ENCODE measurements at regions not wholly inside any gene's neighbourhood (a gene's known extent, or its start where the extent isn't known, plus 50 kb on each side); places are given as distances from the start of the nearest gene placed in this dataset.

DNA sequence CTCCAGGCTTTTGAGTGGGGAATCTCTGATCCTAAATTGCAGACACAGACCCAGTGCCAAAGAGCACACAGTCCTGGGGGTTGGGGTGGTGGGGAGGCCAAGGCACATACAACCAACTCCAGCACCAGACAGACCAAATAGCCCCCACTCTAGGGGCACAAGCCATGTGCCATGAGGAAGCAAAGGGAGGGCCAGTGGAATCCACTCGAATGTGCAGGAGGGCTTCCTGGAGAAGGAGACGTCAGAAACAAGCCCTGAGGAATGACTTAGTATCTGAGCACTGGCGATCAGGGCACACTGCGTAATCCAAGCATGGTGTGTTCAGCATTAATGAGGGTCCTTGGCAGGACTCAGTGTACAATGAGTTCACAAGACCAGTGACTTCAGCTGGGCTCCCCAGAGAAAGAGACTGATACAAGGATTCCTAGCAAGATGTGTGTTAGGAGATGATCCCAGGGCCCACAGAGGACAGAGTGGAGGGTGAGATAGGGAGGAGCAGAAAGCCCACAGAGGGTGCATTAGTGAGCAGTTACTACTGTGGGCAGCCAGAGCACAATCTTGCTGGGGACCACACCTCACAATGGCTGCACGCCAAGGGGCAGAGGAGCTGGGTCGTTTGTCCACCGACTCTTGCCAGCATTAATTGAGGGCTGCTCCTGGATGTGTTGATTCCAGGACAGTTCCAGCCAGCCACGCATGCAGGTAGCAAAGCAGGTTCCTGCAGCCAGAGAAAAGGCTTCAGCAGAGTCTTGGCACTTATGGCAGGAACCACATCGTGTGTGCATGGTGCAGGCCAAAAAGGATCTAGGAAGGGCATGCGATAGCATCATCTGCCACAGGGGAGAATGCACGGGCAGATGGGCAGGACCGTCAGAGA, 152.6 kb upstream of the VSTM2B start:
- TF ChIP-seq POLR2AphosphoS5 (IDR thresholded peaks at IDR 0.05; ENCODE audit: low read depth, low read length) (no peak), POU2F2 (IDR thresholded peaks at IDR 0.05; ENCODE audit: low read depth, low read length) (no peak), TAF1 (IDR thresholded peaks at IDR 0.05; ENCODE audit: low read depth, low read length) (no peak), PAX5 (IDR thresholded peaks at IDR 0.05; ENCODE audit: insufficient read depth, low read length, severe bottlenecking) (no peak), SPI1 (IDR thresholded peaks at IDR 0.05; ENCODE audit: low read depth, low read length) (no peak), POLR2A (IDR thresholded peaks at IDR 0.05; ENCODE audit: low read depth, low read length) (no peak)
- no peak for DNase-seq (ENCODE audit: insufficient read length, low spot score)
- FAIRE-seq, result no peak

DNA sequence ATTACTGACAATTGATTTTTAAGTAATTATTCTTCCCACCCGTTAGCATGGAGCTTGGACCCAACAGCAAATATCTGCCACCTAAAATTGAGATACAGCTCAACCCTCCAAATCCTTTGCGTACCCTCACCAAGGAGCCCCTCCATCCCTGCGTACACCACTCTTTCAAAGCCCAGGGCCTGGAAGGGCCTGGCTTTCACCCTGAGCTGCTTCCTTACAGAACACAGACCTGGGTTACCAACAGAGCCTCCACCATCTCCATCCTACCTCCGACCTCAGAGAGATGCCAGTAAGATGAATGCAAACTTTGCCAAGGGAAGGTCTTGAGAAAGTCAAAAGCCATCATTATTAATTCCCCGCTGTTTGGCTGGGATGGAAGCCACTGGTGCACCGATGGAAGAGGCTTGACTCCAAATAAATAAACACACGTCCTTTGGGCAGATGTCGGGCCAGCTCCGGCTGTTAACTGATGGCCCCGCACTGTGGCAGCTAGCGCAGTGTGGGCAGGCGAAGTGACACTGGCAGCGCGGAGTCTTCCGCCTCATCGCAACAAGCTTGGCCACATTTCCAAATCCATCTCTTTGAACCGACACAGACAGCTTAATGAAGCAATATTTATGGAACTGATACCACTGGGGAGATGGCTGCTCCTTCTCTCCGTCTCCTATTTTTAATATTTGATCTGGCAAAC, 150.2 kb upstream of the VSTM2B start:
- FAIRE-seq, result no peak
- DNase-seq (ENCODE audit: insufficient read length, low spot score), result no peak
- no peak for TF ChIP-seq SPI1 (IDR thresholded peaks at IDR 0.05; ENCODE audit: low read depth, low read length)
- TF ChIP-seq TAF1 (IDR thresholded peaks at IDR 0.05; ENCODE audit: low read depth, low read length), result no peak
- TF ChIP-seq POLR2A (IDR thresholded peaks at IDR 0.05; ENCODE audit: low read depth, low read length), result no peak
- no peak for TF ChIP-seq POLR2AphosphoS5 (IDR thresholded peaks at IDR 0.05; ENCODE audit: low read depth, low read length)
- TF ChIP-seq POU2F2 (IDR thresholded peaks at IDR 0.05; ENCODE audit: low read depth, low read length), result no peak
- no peak for TF ChIP-seq PAX5 (IDR thresholded peaks at IDR 0.05; ENCODE audit: insufficient read depth, low read length, severe bottlenecking)

DNA sequence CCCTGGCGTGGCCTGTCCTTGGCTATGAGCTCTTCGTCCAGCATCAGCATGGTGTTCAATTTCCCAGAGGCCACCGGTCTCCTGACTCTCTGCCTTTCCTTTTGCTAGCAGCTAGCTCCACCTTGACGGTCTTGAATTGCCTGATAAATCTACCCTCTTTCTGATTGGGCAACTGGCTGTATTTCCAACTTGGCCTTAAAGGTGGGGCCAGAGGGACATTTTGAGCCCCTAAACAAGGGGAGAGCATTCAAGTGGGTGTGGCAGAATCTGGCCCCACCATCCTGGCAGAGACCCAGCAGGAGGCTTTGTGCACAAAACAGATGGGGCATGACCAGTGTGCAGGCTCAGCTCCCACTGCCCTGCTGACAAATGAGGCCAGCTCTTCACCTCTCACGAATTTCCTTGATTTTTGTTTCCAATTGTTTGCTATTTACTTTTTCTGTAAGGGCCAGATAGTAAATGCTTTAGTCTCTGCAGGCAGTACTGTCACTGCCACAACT, 148.9 kb upstream of the VSTM2B start:
- FAIRE-seq, result no peak

DNA sequence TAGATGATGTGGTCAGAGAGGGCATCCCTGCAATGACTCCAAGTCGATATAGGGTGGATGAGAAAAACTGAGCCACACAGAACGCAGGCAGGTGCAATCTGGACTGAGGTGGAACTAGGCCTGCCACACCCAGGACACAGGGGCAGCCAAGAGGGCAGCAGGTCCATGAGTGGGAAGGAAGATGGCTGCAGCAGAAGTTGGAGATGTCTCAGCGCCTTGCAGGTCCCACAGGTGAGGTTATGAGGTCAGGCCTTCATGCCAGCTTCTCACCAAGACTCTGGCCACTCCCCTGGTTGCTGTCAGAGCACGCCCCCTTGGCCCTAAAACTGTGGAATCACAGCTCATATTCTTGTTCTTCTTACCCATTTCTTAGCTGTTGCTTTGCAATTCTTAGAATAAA, 147.7 kb upstream of the VSTM2B start:
- no peak for FAIRE-seq
- DNase-seq (ENCODE audit: insufficient read length, low spot score), result no peak
- TF ChIP-seq POU2F2 (IDR thresholded peaks at IDR 0.05; ENCODE audit: low read depth, low read length) (no peak), POLR2AphosphoS5 (IDR thresholded peaks at IDR 0.05; ENCODE audit: low read depth, low read length) (no peak), SPI1 (IDR thresholded peaks at IDR 0.05; ENCODE audit: low read depth, low read length) (no peak), PAX5 (IDR thresholded peaks at IDR 0.05; ENCODE audit: insufficient read depth, low read length, severe bottlenecking) (no peak), TAF1 (IDR thresholded peaks at IDR 0.05; ENCODE audit: low read depth, low read length) (no peak), POLR2A (IDR thresholded peaks at IDR 0.05; ENCODE audit: low read depth, low read length) (no peak)

More for the DNA sequence above, 148.9 kb upstream of the VSTM2B start:
- TF ChIP-seq POLR2AphosphoS5 (IDR thresholded peaks at IDR 0.05; ENCODE audit: low read depth, low read length) (no peak), TAF1 (IDR thresholded peaks at IDR 0.05; ENCODE audit: low read depth, low read length) (no peak), SPI1 (IDR thresholded peaks at IDR 0.05; ENCODE audit: low read depth, low read length) (no peak), POLR2A (IDR thresholded peaks at IDR 0.05; ENCODE audit: low read depth, low read length) (no peak), PAX5 (IDR thresholded peaks at IDR 0.05; ENCODE audit: insufficient read depth, low read length, severe bottlenecking) (no peak), POU2F2 (IDR thresholded peaks at IDR 0.05; ENCODE audit: low read depth, low read length) (no peak)
- DNase-seq (ENCODE audit: insufficient read length, low spot score), result no peak

DNA sequence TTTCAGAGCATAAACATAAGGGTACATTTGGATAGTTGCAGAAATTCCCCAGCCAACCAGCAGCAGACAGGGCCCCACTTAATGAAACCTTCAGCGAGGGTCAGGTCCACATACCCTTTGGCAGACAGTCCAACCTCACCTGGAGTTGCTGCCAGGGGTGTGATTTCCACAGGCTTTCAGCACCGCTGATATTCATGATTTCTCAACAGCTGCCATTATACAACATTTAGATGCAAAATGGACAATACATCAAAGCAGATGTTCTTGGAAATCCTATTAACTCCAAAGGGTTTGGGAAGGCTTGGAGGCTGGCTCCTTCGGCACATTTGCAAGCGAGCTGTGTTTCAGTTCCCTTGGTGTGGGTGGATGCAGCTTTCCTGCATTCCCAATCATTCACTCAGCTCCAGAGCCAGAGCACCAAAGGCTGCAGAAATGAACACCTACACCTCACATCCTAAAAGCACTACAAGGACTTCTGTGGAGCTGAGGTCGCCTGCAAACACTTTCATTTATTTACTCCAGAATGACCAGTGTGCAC, 147.2 kb upstream of the VSTM2B start:
- no peak for FAIRE-seq
- DNase-seq (ENCODE audit: insufficient read length, low spot score), result no peak
- TF ChIP-seq POLR2A (IDR thresholded peaks at IDR 0.05; ENCODE audit: low read depth, low read length) (no peak), TAF1 (IDR thresholded peaks at IDR 0.05; ENCODE audit: low read depth, low read length) (no peak), POLR2AphosphoS5 (IDR thresholded peaks at IDR 0.05; ENCODE audit: low read depth, low read length) (no peak), PAX5 (IDR thresholded peaks at IDR 0.05; ENCODE audit: insufficient read depth, low read length, severe bottlenecking) (no peak), SPI1 (IDR thresholded peaks at IDR 0.05; ENCODE audit: low read depth, low read length) (no peak), POU2F2 (IDR thresholded peaks at IDR 0.05; ENCODE audit: low read depth, low read length) (no peak)

DNA sequence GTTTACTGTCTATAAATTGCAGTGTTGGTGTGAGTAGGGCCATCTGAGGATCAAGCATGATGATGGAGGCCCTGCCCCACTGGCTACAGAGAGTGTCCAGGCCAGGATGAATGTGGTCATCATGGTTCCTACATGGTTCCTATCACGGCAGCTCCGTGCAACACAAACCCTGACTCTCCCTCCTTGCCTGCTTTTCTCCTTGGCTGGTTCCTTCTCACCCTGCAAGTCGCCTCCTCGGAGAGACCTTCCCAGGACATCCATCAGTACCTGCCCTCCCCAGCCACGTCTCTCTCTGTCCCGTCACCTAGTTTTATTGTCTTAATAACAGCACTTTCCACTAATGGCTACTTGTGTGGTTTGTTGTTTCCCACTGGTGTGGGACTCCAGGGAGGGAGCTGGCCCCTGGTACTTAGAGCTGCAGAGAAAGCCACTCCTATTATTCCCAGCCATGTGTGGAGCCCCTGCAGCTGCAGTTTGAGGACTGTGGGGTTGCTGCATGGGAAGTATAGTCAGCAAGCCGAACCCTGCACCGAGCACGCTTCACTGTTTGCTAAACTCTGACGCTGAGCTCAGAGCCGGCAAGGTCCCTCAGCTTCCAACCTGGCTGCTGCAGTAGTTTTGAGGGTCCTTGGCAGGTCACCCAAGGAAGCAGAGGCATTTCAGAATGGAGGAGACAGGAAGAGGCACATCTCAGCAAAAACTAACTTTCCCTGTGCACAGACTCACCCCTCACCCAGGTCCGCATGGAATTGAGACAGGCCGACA, 146.4 kb upstream of the VSTM2B start:
- no peak for DNase-seq (ENCODE audit: insufficient read length, low spot score)
- no peak for FAIRE-seq

DNA sequence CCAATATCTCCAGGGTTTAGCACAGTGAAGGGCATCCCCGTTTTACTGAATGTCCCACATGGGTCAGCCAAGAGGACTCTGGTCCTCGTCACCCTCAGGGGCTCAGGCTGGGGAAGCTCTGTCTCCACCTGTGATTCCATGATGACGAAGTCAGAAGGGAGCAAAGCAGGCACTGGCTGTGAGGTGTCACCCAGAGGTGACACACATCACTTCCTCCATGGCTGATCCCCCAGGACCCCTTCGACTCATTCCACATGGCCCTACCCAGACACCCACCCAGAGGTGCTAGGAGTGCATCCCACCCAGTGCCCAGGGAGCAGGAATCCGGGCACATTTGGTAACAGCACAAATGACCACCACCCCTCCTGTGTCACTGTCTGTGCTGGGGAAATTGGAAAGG, 145.2 kb upstream of the VSTM2B start:
- TF ChIP-seq POU2F2 (IDR thresholded peaks at IDR 0.05; ENCODE audit: low read depth, low read length) (no peak), TAF1 (IDR thresholded peaks at IDR 0.05; ENCODE audit: low read depth, low read length) (no peak), PAX5 (IDR thresholded peaks at IDR 0.05; ENCODE audit: insufficient read depth, low read length, severe bottlenecking) (no peak)
- FAIRE-seq, result no peak
- no peak for DNase-seq (ENCODE audit: insufficient read length, low spot score)

More for the DNA sequence above, 146.4 kb upstream of the VSTM2B start:
- no peak for TF ChIP-seq PAX5 (IDR thresholded peaks at IDR 0.05; ENCODE audit: insufficient read depth, low read length, severe bottlenecking)
- TF ChIP-seq TAF1 (IDR thresholded peaks at IDR 0.05; ENCODE audit: low read depth, low read length), result no peak
- no peak for TF ChIP-seq POLR2A (IDR thresholded peaks at IDR 0.05; ENCODE audit: low read depth, low read length)

DNA sequence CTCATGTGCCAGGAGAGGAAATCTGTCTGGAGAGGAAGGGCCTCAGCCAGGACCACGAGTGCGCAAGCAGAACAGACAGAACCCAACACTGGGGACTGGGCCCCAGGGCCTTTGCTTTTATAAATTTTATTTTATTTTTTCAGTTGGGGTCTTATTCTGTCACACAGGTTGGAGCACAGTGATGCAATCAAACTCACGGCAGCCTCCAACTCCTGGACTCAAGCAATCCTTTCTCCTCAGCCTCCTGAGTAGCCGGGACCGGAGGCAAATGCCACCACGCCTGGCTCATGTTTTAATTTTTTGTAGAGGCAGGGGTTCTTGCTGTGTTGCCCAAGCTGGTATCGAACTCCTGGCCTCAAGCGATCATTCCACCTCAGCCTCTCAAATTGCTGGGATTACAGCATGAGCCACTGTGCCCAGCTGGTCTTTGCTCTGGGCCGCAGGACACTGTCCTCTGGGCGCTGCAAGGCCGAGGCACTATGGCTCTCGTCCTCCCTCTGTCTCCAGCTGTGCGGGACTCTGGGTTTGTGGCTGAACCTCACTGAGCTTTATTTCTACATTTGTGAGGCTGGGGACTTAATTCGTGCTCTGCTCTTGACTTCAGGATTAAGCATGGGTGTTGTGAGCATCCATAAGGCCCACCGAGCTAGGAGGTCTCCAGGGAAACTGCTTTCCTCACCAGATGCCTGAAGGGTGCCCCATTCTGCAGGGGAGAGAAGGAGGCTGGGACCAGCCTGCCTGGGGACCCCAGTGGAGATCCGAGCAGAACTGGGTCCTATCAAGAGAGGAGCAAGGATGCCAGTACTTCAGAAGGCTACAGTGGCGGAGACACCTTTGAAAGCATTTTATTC, 144.2 kb upstream of the VSTM2B start:
- FAIRE-seq (no peak), DNase-seq (ENCODE audit: insufficient read length, low spot score) (no peak)
- TF ChIP-seq SPI1 (IDR thresholded peaks at IDR 0.05; ENCODE audit: low read depth, low read length) (no peak), POLR2AphosphoS5 (IDR thresholded peaks at IDR 0.05; ENCODE audit: low read depth, low read length) (no peak), POU2F2 (IDR thresholded peaks at IDR 0.05; ENCODE audit: low read depth, low read length) (no peak), PAX5 (IDR thresholded peaks at IDR 0.05; ENCODE audit: insufficient read depth, low read length, severe bottlenecking) (no peak), POLR2A (IDR thresholded peaks at IDR 0.05; ENCODE audit: low read depth, low read length) (no peak), TAF1 (IDR thresholded peaks at IDR 0.05; ENCODE audit: low read depth, low read length) (no peak)
